ENCODE measurements at regions not wholly inside any gene's neighbourhood (a gene's known extent, or its start where the extent isn't known, plus 50 kb on each side); places are given as distances from the start of the nearest gene placed in this dataset.

DNA sequence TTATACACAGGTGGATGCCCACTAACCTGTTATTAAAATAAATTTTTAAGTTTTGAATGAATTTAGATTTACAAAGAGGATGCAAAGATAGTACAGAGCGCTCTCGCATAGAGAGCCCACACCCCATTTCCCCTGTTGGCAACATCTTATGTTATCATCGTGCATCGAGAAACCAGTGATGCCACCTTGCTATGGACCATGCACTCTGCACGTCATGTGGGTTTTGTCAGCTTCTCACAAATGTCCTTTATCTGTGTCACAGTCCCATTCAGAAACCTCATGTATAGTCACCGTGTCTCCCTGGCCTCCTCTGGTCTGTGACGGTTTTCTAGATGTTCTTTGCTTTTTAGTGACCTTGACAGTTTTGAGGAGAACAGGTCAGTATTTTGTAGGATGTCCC is 60.0 kb downstream of the ING1 start:
- Mint-ChIP-seq H3K4me1 (no peaks in the 10 kb centered on the region), H3K36me3 (no peaks in the 10 kb centered on the region), H3K4me3 (no peak overlapping the region), H3K9me3 (no peaks in the 10 kb centered on the region), H3K27ac (no peak overlapping the region), H3K27me3 (peaks cover 6% of the 10 kb centered on the region)

DNA sequence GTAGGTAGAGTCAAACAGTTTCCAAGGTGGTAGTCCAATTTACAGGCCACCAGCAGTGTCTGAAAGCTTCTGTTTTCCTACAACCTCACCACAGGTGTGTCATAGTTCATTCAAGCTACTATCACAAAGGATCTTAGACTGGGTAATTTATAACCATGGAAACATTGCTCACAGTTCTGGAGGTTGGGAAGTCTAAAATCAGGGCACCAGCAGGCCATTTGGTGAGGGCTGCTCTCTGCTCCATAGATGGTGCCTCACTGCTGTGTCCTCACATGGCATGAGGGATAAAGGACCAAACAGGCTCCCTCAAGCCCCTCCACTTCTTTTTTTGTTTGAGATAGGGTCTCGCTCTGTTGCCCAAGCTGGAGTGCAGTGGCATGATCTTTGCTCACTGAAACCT is 60.6 kb downstream of the ING1 start:
- Mint-ChIP-seq H3K4me1 (no peaks in the 10 kb centered on the region), H3K9me3 (no peaks in the 10 kb centered on the region), H3K27me3 (peaks cover 6% of the 10 kb centered on the region), H3K27ac (no peak overlapping the region), H3K36me3 (no peaks in the 10 kb centered on the region), H3K4me3 (no peak overlapping the region)

DNA sequence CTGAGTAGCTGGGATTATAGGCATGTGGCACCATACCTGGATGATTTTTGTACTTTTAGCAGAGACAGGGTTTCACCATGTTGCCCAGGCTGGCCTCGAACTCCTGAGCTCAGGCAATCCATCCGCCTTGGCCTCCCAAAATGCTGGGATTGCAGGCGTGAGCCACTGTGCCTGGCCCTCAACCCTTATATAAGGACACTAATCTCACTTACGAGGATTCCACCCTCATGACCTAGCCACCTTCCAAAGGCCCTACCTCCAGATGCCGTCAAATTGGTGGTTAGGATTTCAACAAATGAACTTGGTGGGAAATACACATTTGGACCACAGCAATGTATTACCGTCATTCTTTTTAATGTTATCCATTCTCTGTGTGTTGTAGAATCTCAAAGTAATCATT is 61.0 kb downstream of the ING1 start:
- Mint-ChIP-seq H3K27ac (no peak overlapping the region), H3K27me3 (peaks cover 6% of the 10 kb centered on the region), H3K36me3 (no peaks in the 10 kb centered on the region), H3K9me3 (no peaks in the 10 kb centered on the region), H3K4me3 (no peak overlapping the region), H3K4me1 (no peaks in the 10 kb centered on the region)

DNA sequence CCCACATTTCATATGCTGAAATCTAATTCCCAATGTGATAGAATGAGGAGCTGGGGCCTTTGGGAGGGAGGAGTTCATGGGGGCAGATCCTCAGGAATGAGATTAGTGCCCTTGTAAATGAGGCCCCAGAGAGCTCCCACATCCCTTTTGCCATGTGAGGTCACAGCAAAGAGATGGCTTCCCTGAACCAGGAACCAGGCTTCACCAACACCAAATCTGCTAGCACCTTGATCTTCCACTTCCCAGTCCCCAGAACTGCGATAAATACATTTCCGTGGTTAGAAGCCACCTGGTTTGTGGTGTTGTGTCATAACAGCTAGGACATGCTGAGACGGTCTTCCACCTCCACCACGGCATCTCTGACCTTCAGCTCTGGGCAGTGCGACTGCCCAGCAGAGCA is 62.1 kb downstream of the ING1 start:
- H3K9me3 Mint-ChIP-seq = no peaks in the 10 kb centered on the region
- no peaks in the 10 kb centered on the region for H3K4me1 Mint-ChIP-seq
- H3K36me3 Mint-ChIP-seq = no peaks in the 10 kb centered on the region
- H3K27ac Mint-ChIP-seq = no peak overlapping the region
- H3K27me3 Mint-ChIP-seq = peaks cover 4% of the 10 kb centered on the region
- H3K4me3 Mint-ChIP-seq = no peak overlapping the region

DNA sequence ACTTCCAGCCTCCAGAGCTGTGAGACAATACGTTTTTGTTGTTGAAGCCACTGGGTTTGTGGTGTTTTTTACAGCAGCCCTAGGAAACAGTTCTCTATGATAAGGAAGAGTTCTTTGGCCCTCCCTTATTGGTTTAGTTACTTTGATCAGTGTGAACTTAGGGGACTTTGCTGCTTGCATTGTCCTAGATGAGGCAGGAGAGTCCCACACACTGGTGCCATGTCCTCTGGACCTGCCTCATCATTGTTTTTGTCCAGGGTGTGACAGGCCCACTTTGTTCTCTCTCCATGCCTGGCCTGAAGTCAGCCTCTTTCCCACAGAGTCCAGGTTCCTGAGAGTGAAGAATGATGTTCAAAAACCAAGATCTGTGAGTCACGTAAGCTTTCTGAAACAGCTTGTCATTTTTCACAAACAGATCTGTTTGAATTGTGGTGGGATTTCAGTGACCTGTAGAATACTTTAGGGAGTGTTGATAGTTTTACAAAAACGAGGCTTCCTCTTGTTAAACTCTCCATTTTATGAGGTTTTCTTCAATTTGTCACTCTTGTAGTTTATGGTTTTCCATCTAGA is 63.8 kb downstream of the ING1 start:
- no peak overlapping the region for H3K27ac Mint-ChIP-seq
- peaks cover under 1% of the 10 kb centered on the region for H3K9me3 Mint-ChIP-seq
- no peak overlapping the region for H3K4me3 Mint-ChIP-seq
- H3K36me3 Mint-ChIP-seq = peaks cover under 1% of the 10 kb centered on the region
- peaks cover 2% of the 10 kb centered on the region for H3K27me3 Mint-ChIP-seq
- H3K4me1 Mint-ChIP-seq = no peaks in the 10 kb centered on the region

DNA sequence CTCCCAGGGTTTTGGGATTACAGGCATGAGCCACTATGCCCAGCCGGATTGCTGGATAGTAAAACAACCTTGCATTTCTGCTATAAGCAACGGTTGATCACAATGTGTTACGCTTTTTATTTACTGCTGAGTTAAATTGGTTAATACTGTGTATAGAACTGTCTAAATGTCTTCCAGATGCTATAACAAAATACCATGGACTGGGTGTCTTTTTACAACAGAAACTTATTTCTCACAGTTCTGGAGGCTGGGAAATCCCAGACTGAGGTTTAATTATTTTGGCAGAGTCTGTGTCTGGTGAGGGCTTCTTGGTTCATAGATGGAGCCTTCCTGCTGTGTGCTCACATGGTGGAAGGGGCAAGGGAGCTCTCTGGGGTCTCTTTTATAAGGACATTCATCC is 65.5 kb downstream of the ING1 start:
- H3K27ac Mint-ChIP-seq = no peak overlapping the region
- H3K4me3 Mint-ChIP-seq = no peak overlapping the region
- peaks cover 4% of the 10 kb centered on the region for H3K9me3 Mint-ChIP-seq

DNA sequence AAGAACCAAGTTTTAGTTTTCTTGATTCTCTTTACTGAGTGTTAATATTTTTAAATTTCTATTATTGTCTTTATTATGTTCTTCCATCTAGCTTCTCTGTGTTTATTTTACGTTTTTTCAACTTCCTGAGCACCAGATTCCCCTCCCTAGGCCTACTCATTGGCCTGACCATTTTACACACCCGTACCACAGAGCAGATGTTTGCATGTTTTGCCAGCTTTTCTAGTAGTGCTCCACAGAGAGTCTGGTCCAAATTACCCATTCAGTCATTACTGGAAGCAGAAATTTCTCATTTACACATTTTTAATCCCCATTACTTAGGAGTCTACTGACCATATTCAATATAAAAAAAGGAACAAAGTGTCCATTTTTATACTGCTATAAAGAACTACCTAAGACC is 66.9 kb downstream of the ING1 start:
- H3K9me3 Mint-ChIP-seq = peaks cover 4% of the 10 kb centered on the region
- H3K4me3 Mint-ChIP-seq = no peak overlapping the region
- no peaks in the 10 kb centered on the region for H3K4me1 Mint-ChIP-seq

More for the DNA sequence above, 65.5 kb downstream of the ING1 start:
- Mint-ChIP-seq H3K27me3 (peaks cover 3% of the 10 kb centered on the region), H3K36me3 (peaks cover 4% of the 10 kb centered on the region), H3K4me1 (no peaks in the 10 kb centered on the region)

DNA sequence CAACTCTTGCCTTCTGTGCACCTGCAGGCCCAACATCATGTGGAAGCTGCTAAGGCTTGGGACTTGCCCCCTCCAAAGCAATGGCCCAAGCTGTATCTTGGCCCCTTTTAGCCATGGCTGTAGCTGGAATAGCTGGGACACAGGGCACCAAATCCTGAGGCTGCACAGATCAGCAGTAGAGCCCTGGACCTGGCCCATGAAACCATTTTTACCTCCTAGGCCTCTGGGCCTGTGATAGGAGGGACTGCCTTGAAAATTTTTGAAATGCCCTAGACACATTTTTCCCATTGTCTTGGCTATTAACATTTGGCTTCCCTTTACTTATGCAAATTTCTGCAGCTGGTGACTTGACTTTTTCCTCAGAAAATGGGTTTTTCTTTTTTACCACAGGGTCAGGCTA is 68.7 kb downstream of the ING1 start:
- Mint-ChIP-seq H3K4me1 (no peaks in the 10 kb centered on the region), H3K9me3 (peaks cover 4% of the 10 kb centered on the region), H3K4me3 (no peak overlapping the region), H3K27ac (no peak overlapping the region), H3K27me3 (peaks cover 6% of the 10 kb centered on the region), H3K36me3 (peaks cover 4% of the 10 kb centered on the region)

More for the DNA sequence above, 66.9 kb downstream of the ING1 start:
- peaks cover 3% of the 10 kb centered on the region for H3K27me3 Mint-ChIP-seq
- H3K36me3 Mint-ChIP-seq = peaks cover 4% of the 10 kb centered on the region
- H3K27ac Mint-ChIP-seq = no peak overlapping the region

DNA sequence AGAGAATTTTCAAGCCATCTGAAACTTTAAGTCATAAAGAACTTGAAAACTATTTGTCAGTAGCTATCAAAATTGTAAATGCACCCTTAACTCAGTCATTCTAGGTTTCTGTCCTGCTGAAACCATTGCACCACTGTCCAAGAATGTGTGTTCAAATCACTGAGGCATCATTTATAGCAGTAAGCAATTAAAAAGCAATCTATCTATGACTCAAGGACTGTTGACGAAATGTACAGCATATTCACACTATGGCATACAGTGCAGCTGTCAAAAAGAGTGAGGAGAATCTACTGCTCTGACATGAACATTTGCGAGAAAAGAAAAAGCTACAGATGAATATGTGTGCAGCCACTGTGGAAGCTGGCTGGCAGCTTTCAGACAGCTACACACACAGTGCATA is 71.2 kb downstream of the ING1 start:
- Mint-ChIP-seq H3K4me3 (no peak overlapping the region), H3K27me3 (peaks cover 8% of the 10 kb centered on the region), H3K27ac (no peak overlapping the region), H3K4me1 (no peaks in the 10 kb centered on the region), H3K36me3 (peaks cover 4% of the 10 kb centered on the region), H3K9me3 (peaks cover 9% of the 10 kb centered on the region)

DNA sequence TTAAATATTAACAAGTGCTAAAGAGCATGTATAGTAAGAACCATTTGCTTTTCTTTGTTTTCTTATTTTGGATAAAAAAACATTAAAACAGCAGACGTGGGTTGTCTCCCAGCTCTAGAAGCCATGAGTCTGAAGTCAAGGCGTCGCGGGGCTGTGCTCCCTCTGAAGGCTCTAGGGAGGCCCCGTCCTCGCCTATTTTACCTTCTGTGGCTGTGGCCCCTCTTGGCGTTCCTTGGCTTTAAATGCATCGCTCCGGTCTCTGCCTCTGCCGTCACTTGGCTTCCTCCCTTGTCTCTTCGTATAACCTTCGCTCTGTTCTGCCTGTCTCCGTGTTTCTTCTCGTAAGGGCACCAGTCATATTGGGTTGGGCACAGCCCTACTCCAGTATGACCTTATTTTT is 75.3 kb downstream of the ING1 start:
- no peaks in the 10 kb centered on the region for H3K4me1 Mint-ChIP-seq
- H3K36me3 Mint-ChIP-seq = peaks cover 5% of the 10 kb centered on the region
- H3K27ac Mint-ChIP-seq = no peak overlapping the region
- H3K4me3 Mint-ChIP-seq = no peak overlapping the region
- peaks cover 8% of the 10 kb centered on the region for H3K27me3 Mint-ChIP-seq
- peaks cover 12% of the 10 kb centered on the region for H3K9me3 Mint-ChIP-seq

DNA sequence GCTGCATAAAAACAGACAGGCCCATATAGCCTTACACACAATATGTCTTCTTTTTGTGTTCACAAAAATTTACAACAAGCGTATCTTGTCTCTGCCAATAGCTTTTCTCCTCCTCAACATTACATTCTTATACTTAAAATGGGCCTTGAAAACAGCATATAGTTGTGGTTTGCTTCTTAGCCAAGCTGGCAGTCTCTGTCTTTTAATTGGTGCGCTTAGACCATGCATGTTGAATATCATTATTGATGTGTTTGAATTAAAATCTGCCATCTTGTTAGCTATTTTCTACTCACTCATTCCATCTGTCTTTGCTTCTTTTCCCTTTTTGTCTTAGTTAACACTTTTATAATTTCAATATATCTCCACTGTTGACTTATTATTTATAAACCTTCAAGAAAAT is 76.4 kb downstream of the ING1 start:
- H3K36me3 Mint-ChIP-seq = peaks cover 5% of the 10 kb centered on the region
- H3K9me3 Mint-ChIP-seq = peaks cover 15% of the 10 kb centered on the region
- H3K27ac Mint-ChIP-seq = no peak overlapping the region
- H3K27me3 Mint-ChIP-seq = peaks cover 8% of the 10 kb centered on the region
- no peak overlapping the region for H3K4me3 Mint-ChIP-seq
- H3K4me1 Mint-ChIP-seq = no peaks in the 10 kb centered on the region

DNA sequence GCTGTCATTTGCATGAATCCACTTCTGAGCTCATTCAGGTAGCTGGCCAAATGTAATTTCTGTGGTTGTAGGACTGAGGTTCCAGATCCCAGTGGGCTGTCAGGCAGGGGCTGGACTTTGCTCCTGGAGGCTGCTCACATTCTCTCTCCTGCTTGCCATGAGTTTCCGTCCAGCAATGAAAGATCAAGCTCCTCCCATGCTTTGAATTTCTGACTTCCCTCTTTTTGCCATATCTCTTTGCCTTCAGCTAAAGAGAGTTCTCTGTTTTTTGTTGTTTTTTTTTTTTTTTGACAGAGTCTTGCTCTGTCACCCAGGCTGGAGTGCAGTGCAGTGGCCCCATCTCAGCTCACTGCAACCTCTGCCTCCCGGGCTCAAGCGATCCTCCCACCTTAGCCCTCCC is 76.9 kb downstream of the ING1 start:
- H3K4me3 Mint-ChIP-seq = no peak overlapping the region
- H3K4me1 Mint-ChIP-seq = no peaks in the 10 kb centered on the region
- H3K36me3 Mint-ChIP-seq = peaks cover 5% of the 10 kb centered on the region
- H3K27ac Mint-ChIP-seq = no peak overlapping the region
- peaks cover 8% of the 10 kb centered on the region for H3K27me3 Mint-ChIP-seq
- H3K9me3 Mint-ChIP-seq = peaks cover 16% of the 10 kb centered on the region

DNA sequence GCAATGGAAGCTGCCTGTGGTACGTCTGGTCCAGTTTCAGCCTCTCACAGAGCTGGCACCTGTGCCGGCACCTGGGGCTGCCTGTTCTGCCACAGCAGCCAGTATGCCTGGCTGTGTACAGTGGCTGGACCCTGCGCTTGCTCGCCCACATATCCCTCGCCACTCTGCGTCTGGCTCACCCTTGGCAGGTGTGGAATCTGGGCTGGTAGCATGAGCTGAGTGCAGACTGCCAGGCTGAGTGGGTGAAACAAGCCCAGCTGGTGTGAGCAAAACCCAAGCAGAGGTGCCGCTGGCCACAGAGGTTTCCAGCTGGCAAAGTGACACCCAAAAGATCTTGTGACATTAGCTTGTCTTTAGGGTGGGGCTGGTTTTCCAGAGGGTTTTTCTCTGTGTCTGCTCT is 80.7 kb downstream of the ING1 start:
- Mint-ChIP-seq H3K4me1 (no peaks in the 10 kb centered on the region), H3K27me3 (peaks cover 12% of the 10 kb centered on the region), H3K36me3 (peaks cover 5% of the 10 kb centered on the region), H3K9me3 (peaks cover 12% of the 10 kb centered on the region), H3K4me3 (no peak overlapping the region), H3K27ac (no peak overlapping the region)

DNA sequence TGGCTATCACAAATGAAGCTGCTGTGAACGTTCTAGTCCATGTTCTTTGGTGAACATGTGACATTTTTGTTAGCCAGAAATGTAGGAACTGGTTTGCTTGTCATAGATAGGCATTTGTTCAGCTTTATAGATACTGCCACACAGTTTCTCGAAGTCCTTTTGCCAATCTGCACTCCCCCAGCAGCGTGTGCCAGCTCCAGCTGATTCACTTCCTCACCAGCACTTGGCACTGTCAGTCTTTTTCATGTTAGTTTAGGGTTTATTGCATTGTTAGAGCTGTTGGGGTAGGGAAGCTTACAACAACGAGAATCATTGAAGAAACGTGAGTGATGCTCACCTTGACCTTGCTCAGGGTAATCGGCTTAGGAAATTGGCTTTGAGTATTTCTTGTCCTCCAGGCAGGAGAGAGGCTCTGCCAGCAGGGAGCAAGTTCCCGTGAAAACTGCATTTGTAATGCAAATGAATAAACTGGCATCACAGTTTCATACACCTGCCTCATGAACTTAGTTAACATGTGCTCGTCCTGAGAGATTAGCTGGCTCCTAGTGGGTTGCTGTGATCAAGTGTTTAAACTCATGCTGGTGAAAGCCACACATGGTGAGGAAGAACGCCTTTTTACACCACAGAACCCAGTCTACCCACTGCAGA is 83.9 kb downstream of the ING1 start:
- peaks cover 29% of the 10 kb centered on the region for H3K27me3 Mint-ChIP-seq
- H3K4me3 Mint-ChIP-seq = no peak overlapping the region
- peaks cover 8% of the 10 kb centered on the region for H3K9me3 Mint-ChIP-seq
- no peak overlapping the region for H3K27ac Mint-ChIP-seq
- H3K36me3 Mint-ChIP-seq = peaks cover 3% of the 10 kb centered on the region
- H3K4me1 Mint-ChIP-seq = peaks cover 8% of the 10 kb centered on the region

DNA sequence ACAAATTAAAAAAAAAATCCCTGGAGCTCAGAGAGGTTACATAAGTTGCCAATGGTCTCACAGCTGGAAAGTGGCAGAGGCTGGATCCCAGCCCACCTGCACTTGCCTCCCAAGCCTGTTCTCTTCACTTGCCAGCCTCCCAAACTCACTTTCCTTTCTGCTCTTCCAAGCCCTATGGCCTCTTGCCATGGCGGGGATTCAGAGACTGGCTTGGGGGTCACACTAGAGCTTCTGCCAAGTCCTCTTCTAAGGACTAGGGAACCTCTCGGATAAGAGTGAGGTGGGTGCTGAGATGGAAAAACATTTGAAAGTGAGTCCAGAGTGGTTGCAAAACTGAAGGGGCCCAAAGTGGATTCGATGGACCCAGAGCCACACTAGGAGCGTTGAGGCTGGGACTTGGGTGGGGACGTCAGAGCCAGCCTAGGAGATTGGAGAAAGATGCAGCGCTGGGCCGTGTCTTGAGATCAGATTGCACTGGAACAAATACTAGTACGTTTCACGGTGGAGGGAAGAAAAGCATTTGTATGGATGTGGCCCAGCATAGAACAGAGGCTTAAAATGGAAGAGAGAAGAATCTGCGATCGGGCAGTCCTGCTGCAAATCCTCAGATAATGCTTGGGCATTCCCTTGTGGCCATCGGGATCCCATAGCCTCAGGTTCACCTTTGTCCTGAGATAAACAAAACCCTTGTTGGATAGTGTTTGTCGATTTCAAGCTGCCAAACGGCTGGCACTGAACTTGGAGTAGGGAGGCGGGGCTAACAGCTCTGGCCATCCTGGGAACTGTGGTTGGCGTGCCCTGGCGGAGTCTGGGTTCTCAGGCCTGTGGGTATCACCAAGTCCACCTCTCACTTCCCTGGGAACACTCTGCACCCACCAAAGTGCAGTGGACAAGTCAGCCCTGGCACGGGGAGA is 84.8 kb downstream of the ING1 start:
- Mint-ChIP-seq H3K4me1 (peaks cover 8% of the 10 kb centered on the region), H3K4me3 (no peak overlapping the region), H3K27ac (peak overlapping the region; percentile 27), H3K27me3 (peaks cover 27% of the 10 kb centered on the region), H3K9me3 (peaks cover 5% of the 10 kb centered on the region), H3K36me3 (no peaks in the 10 kb centered on the region)
